ENCODE measurements at regions not wholly inside any gene's neighbourhood (a gene's known extent, or its start where the extent isn't known, plus 50 kb on each side); places are given as distances from the start of the nearest gene placed in this dataset.
"Not testable (repeated sequence)": the region's sequence is repeated elsewhere in the genome, so short reads cannot be mapped to it uniquely, and the experiment has no call there.

- TF ChIP-seq CTCF (IDR thresholded peaks at IDR 0.05; ENCODE audit: borderline replicate concordance, insufficient read depth, low read depth, low read length), result no peak
- H3K4me3 ChIP-seq (ENCODE audit: low read depth, low read length), result no peak overlapping the region
Measured at GRCh38 chr4:42781315-42781714, 111.2 kb upstream of the GRXCR1 start.

GRCh38 chr4:42778349-42778748, 114.2 kb upstream of the GRXCR1 start:
- H3K4me3 ChIP-seq (ENCODE audit: low read depth, low read length), result no peak overlapping the region
- TF ChIP-seq CTCF (IDR thresholded peaks at IDR 0.05; ENCODE audit: borderline replicate concordance, insufficient read depth, low read depth, low read length), result no peak

GRCh38 chr4:42768125-42768748, 111.3 kb upstream of the ATP8A1 start:
- H3K4me3 ChIP-seq (ENCODE audit: low read depth, low read length), result no peak overlapping the region
- TF ChIP-seq CTCF (IDR thresholded peaks at IDR 0.05; ENCODE audit: borderline replicate concordance, insufficient read depth, low read depth, low read length), result no peak

GRCh38 chr4:42767669-42768068, 110.8 kb upstream of the ATP8A1 start:
- no peak overlapping the region for H3K4me3 ChIP-seq (ENCODE audit: low read depth, low read length)
- no peak for TF ChIP-seq CTCF (IDR thresholded peaks at IDR 0.05; ENCODE audit: borderline replicate concordance, insufficient read depth, low read depth, low read length)

GRCh38 chr4:42761804-42762203, 104.9 kb upstream of the ATP8A1 start:
- TF ChIP-seq CTCF (IDR thresholded peaks at IDR 0.05; ENCODE audit: borderline replicate concordance, insufficient read depth, low read depth, low read length), result no peak
- H3K4me3 ChIP-seq (ENCODE audit: low read depth, low read length), result no peak overlapping the region

- H3K4me3 ChIP-seq (ENCODE audit: low read depth, low read length), result not testable (repeated sequence)
Measured at GRCh38 chr4:42754965-42755364, 98.1 kb upstream of the ATP8A1 start.

- TF ChIP-seq CTCF (IDR thresholded peaks at IDR 0.05; ENCODE audit: borderline replicate concordance, insufficient read depth, low read depth, low read length), result no peak
- no peak overlapping the region for H3K4me3 ChIP-seq (ENCODE audit: low read depth, low read length)
Measured at GRCh38 chr4:42751587-42751986, 94.7 kb upstream of the ATP8A1 start.

- TF ChIP-seq CTCF (IDR thresholded peaks at IDR 0.05; ENCODE audit: borderline replicate concordance, insufficient read depth, low read depth, low read length), result no peak
- H3K4me3 ChIP-seq (ENCODE audit: low read depth, low read length), result no peak overlapping the region
Measured at GRCh38 chr4:42750856-42751255, 94.0 kb upstream of the ATP8A1 start.
